Small intestine (tissue), 7 donors: ENCODE measurements at regions not wholly inside any gene's neighbourhood (a gene's known extent, or its start where the extent isn't known, plus 50 kb on each side); places are given as distances from the start of the nearest gene placed in this dataset.

ENCODE experiments used
- DNase-seq, 2 donors: peaks; one replicate each; pipeline versions ENCODE4 v3.0.0 to v3.0.0-alpha.2; 2013
- FAIRE-seq: peaks from 2 replicates; lab custom pipeline; 2012; peaks lifted over from hg19 to GRCh38; lab: Jason Lieb, UNC
- H3K27ac ChIP-seq, 3 donors: one replicate each; pipeline ENCODE4 v1.5.1; 2013; ENCODE audit warnings: low read length in 2 of 3, mild to moderate bottlenecking in 2 of 3, control low read depth in 1 of 3, inconsistent platforms in 1 of 3, low read depth in 1 of 3, moderate library complexity in 1 of 3
- H3K27me3 ChIP-seq, 3 donors: one replicate each; pipeline ENCODE4 v1.6.1; 2013; ENCODE audit warnings: low read length in 3 of 3, inconsistent platforms in 1 of 3; ENCODE audit not compliant: control insufficient read depth in 3 of 3, insufficient read depth in 3 of 3
- H3K36me3 ChIP-seq, 3 donors: one replicate each; pipeline ENCODE4 v1.6.1; 2013; ENCODE audit warnings: low read length in 3 of 3, inconsistent platforms in 1 of 3, low read depth in 1 of 3, mild to moderate bottlenecking in 1 of 3, moderate library complexity in 1 of 3; ENCODE audit not compliant: control insufficient read depth in 3 of 3, insufficient read depth in 2 of 3
- H3K4me1 ChIP-seq, 3 donors: one replicate each; pipeline ENCODE4 v1.6.1; 2013; ENCODE audit warnings: low read length in 2 of 3, inconsistent platforms in 1 of 3, low read depth in 1 of 3, mild to moderate bottlenecking in 1 of 3, moderate library complexity in 1 of 3; ENCODE audit not compliant: control insufficient read depth in 3 of 3, insufficient read depth in 2 of 3
- H3K4me3 ChIP-seq, 3 donors: one replicate each; pipeline ENCODE4 v1.5.1; 2013; ENCODE audit warnings: low read length in 3 of 3, control low read depth in 1 of 3, inconsistent platforms in 1 of 3, low read depth in 1 of 3, mild to moderate bottlenecking in 1 of 3, moderate library complexity in 1 of 3
- H3K9me3 ChIP-seq, 2 donors: one replicate each; pipeline ENCODE4 v1.6.1; 2013; ENCODE audit warnings: low read depth in 1 of 2, low read length in 1 of 2; ENCODE audit not compliant: control insufficient read depth in 2 of 2, insufficient read depth in 1 of 2
- WGBS, 3 donors: extraction: QIAGEN DNeasy Blood & Tissue Kit; methylation state at CpG; one replicate each; pipeline ENCODE4 v1.1.7; 2013; 5-methylcytosine and 5-hydroxymethylcytosine counted together
- donor health status: healthy with polysubstance abuse.
- donor health status: control.
- donor health status: control.
- donor health status: Bipolar disorder and iron deficiency.
- donor health status: healthy.

DNA sequence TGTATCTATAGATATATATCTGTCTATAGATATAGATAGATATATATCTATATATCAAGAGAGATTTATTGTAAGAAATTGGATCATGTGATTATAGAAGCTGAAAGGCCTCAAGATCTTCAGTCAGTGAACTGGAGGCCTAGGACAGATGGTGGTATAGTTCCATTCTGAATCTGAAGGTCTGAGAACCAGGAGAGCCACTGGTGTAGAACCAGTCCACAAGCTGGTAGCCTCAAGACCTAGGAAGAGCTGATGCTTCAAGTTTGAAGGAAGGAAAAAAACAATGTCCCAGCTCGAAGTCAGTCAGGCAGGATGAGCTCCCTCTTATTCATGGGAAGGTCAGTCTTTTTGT, 213.2 kb upstream of the JUN start:
- Histone ChIP-seq H3K27ac (no peak overlapping the region), H3K4me1 (no peaks in the 10 kb centered on the region), H3K9me3 (no peaks in the 10 kb centered on the region), H3K36me3 (no peaks in the 10 kb centered on the region), H3K27me3 (no peaks in the 10 kb centered on the region), H3K4me3 (no peak overlapping the region)
- WGBS, 3 donors: 76 to 100% (median 88%) methylated on average over 1 of the region's 1 CpG
- DNase-seq (no peak), FAIRE-seq (no peak)

DNA sequence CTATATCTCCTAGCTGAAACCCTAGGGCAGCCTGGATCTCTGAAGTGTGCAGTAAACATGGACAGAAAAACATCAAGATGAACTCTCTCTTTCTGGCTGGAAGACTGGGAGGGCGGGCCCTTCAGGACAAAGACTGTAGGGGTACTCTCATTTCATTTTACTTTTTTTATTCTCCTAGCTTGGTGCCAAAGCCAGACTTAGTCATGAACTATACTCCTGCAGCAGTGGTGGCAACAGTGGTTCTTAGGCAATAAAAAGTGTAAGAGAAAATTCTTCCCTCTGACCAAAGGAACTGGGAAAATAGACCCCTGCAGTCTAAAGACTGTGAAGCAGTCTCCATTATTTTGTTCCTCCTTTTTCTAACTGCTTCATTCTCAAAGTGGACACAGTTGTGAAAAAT, 213.8 kb upstream of the JUN start:
- Histone ChIP-seq H3K36me3 (no peaks in the 10 kb centered on the region), H3K27me3 (no peaks in the 10 kb centered on the region), H3K27ac (no peak overlapping the region), H3K4me1 (no peaks in the 10 kb centered on the region), H3K4me3 (no peak overlapping the region), H3K9me3 (no peaks in the 10 kb centered on the region)
- DNase-seq: no peak
- 93 to 97% (median 96%) methylated on average over 1 of the region's 1 CpG for WGBS, 3 donors
- FAIRE-seq: no peak

DNA sequence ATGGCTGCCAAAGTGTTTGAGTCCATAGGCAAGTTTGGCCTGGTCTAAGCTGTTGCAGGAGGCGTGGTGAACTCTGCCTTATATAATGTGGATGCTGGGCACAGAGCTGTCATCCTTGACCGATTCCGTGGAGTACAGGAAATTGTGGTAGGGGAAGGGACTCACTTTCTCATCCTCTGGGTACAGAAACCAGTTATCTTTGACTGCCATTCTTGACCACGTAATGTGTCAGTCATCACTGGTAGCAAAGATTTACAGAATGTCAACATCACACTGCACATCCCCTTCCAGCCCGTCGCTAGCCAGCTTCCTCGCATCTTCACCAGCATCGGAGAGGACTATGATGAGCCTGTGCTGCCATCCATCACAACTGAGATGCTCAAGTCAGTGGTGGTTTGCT, 215.8 kb upstream of the JUN start:
- Histone ChIP-seq H3K4me3 (no peak overlapping the region), H3K4me1 (no peaks in the 10 kb centered on the region), H3K27ac (no peak overlapping the region), H3K9me3 (no peaks in the 10 kb centered on the region), H3K36me3 (no peaks in the 10 kb centered on the region), H3K27me3 (no peaks in the 10 kb centered on the region)
- DNase-seq (no peak), FAIRE-seq (no peak)
- 86 to 91% (median 88%) methylated on average over 8 of the region's 8 CpGs for WGBS, 3 donors

DNA sequence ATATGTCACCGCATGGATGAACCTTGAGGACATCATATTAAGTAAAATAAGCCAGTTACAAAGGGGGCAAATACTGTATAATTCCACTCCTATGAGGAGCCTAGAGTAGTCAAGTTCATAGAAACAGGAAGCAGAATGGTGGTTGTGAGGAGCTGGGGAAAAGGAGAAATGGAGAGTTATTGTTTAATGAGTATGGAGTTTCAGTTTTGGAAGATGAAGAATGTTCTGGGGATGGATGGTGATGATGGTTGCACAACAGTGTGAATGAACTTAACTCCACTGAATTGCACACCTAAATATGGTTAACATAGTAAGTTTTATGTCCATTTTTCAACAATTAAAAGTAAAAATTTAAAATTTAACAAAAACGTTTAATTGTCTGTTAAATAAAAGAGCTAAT, 220.9 kb upstream of the JUN start:
- Histone ChIP-seq H3K9me3 (no peaks in the 10 kb centered on the region), H3K27ac (no peak overlapping the region), H3K4me1 (peaks cover 0 to 6% (median 0%) of the 10 kb centered on the region in 3 donors), H3K36me3 (no peaks in the 10 kb centered on the region), H3K27me3 (no peaks in the 10 kb centered on the region), H3K4me3 (no peak overlapping the region)
- WGBS, 3 donors: 86 to 92% (median 90%) methylated on average over 2 of the region's 2 CpGs
- no peak for DNase-seq
- no peak for FAIRE-seq

DNA sequence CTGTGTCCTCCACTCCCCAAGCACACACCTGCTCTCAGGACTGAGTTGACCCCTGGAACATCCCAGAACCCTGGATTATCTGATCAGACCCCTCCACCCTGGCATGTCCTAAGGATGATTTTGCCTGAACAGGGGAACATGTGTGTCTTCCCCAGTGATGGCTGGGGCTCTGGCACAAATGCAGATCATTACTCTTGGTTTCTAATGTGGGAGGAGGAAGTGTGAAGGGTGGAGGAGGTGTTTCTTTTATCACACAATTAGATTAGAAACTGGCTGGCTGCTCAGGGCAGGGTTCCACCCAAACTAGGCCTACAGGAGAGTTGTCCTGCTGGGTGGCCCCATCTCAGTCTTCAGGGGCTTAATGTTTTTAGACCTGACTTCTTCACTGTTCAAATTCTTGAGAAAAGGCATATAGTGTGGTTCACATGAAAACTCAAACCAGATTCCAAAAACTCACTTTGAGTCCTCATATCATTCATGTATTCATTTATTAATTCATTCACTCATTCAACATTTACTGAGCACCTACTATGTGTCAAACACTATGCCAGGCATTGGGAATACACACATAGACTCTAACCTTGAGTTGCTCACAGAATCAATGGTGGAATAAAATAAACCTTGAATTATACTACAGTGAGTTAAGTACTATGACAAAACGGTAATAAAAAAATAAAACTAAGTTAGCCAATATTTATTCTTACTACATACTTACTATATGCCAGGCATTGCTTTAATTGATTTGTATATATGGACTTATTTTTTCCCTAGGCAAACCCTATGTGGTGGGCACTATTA, 221.8 kb upstream of the JUN start:
- 58 to 71% (median 71%) methylated on average over 1 of the region's 1 CpG for WGBS, 3 donors

DNA sequence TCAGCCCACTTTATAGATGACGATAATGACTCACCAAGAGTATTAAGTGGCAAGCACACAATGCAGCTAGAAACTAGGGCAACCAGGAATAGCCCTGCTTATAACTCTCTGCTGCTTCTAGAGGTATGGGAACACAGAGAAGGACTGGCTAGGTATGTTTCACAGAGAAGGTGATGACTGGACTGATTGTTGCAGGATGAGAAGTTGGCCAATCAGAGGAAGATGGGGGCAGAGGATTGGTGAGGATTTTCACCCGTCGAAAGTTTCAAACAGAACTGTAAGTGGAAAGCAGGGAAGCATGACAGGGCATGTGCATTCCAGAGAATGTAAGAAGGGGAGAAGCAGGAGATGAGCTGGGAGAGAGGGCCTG, 222.4 kb upstream of the JUN start:
- FAIRE-seq (no peak), DNase-seq (no peak)
- no peaks in the 10 kb centered on the region for H3K27me3 ChIP-seq
- 89 to 99% (median 97%) methylated on average over 3 of the region's 3 CpGs for WGBS, 3 donors
- H3K36me3 ChIP-seq: no peaks in the 10 kb centered on the region
- H3K4me3 ChIP-seq: no peak overlapping the region
- no peaks in the 10 kb centered on the region for H3K9me3 ChIP-seq
- H3K4me1 ChIP-seq: peaks cover 0 to 6% (median 0%) of the 10 kb centered on the region in 3 donors
- H3K27ac ChIP-seq: no peak overlapping the region

More for the DNA sequence above, 221.8 kb upstream of the JUN start:
- Histone ChIP-seq H3K27me3 (no peaks in the 10 kb centered on the region), H3K9me3 (no peaks in the 10 kb centered on the region), H3K27ac (no peak overlapping the region), H3K4me3 (no peak overlapping the region), H3K4me1 (peaks cover 0 to 6% (median 0%) of the 10 kb centered on the region in 3 donors), H3K36me3 (no peaks in the 10 kb centered on the region)
- DNase-seq (no peak), FAIRE-seq (no peak)

DNA sequence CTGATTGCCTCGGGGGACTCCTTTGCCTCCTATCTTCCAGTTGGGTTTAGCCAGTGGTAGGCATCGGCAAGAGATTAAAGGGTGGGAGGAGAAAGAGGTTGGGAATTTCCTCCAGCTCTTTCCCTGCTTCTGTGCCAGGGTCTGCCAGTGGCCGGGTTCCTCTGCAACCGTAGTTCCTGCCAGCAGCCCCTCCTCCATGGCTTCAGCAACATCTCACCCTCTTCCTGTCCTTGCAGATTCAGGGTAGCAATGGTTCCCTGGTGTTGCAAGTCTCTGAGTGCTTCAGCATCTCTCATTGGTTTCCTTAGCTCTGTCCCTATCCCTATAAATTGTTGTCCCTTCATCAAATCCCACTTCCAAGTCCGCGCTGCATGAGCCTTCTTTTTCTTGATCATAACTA, 223.1 kb upstream of the JUN start:
- no peak overlapping the region for H3K27ac ChIP-seq
- no peaks in the 10 kb centered on the region for H3K27me3 ChIP-seq
- no peaks in the 10 kb centered on the region for H3K36me3 ChIP-seq
- no peak overlapping the region for H3K4me3 ChIP-seq
- peaks cover 0 to 6% (median 0%) of the 10 kb centered on the region in 3 donors for H3K4me1 ChIP-seq
- H3K9me3 ChIP-seq: no peaks in the 10 kb centered on the region
- DNase-seq (no peak), FAIRE-seq (no peak)
- WGBS, 3 donors: 83 to 87% (median 86%) methylated on average over 6 of the region's 6 CpGs

DNA sequence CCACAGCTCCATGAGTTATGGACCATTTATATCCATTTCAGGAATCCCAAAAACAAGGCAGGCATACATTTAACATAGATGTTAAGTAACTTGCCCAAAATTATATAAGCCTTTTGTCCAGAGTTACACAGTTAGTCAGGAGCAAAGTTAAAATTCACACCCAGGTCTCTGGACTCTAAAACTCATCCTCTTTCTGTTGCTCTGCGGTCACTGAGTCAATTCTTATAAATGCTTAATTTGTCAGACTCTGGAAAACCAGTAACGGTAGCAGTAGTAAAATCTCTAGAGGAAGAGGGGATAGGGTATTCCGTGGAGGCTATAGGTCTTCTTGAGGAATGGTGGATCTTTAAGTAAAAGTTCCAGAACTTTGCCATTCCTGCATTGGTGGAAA, 223.6 kb upstream of the JUN start:
- H3K9me3 ChIP-seq: no peaks in the 10 kb centered on the region
- no peaks in the 10 kb centered on the region for H3K27me3 ChIP-seq
- no peak overlapping the region for H3K27ac ChIP-seq
- DNase-seq (no peak), FAIRE-seq (no peak)
- peaks cover 0 to 6% (median 1%) of the 10 kb centered on the region in 3 donors for H3K4me1 ChIP-seq
- 83 to 94% (median 85%) methylated on average over 3 of the region's 3 CpGs for WGBS, 3 donors
- no peak overlapping the region for H3K4me3 ChIP-seq
- no peaks in the 10 kb centered on the region for H3K36me3 ChIP-seq
